IPS-NIHi7 (cell line): ENCODE measurements at regions not wholly inside any gene's neighbourhood (a gene's known extent, or its start where the extent isn't known, plus 50 kb on each side); places are given as distances from the start of the nearest gene placed in this dataset.

ENCODE experiments used
- DNase-seq: peaks from one replicate; pipeline ENCODE4 v3.0.0; 2012; ENCODE audit warnings: mixed read lengths; ENCODE audit errors: extremely low spot score

DNA sequence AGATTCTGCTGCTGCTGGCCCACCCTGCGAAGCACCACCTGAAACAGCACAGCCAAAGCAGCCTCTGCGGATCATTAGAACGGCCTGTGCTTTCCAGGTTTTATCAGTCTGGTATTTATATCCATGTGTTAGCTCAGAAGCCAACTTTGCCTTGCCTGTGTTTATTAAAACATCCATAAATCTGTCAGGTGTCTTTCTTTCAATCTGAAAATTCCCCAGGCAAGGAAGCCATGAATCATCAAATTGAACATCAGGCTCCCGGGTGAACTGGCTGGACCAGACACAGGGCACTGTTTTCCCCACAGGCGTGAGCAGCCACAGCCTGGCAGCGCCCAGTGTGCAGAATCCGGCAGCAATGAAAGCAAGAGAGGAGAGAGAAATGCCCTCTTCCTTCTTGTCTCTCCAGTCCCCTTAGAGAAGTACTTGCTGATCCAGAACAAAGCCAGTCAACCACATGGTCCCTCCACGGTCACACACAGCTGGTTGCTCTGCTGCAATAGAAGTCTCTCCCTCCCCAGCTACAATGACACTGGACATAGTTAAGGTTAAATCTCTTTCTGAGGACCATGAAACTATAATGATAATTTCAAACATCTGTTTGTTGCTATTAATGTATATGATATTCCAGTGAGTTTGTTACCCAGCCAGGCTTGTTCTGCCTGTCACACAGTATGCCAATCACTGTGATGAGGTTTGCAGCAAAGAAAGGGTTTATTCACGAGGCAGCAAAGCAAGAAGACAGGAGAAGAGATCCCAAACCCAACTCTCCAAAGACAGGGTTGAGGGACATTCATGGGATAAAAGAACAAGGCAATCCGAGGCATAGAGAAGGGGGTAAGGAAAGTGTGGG lies 212.1 kb upstream of the FMN2 start:
- no peak for DNase-seq

DNA sequence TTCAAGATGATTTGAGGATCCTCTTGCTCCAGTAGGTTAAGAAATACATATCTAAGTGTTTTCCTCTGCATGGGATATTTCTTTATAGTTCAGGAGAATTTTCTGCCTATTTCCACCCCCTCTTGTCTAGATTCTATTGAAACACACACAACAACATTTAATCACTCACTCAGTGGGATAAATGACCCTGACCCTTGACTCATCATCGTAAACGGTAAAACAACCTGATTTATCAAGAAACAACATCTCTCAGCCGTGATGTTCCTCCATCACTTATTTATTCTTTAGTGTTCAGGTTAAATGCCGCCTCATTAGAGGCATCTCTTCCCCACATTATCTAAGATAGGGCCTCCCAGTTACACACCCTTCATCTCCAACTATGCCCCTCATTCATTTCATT lies 208.7 kb upstream of the FMN2 start:
- DNase-seq = no peak

DNA sequence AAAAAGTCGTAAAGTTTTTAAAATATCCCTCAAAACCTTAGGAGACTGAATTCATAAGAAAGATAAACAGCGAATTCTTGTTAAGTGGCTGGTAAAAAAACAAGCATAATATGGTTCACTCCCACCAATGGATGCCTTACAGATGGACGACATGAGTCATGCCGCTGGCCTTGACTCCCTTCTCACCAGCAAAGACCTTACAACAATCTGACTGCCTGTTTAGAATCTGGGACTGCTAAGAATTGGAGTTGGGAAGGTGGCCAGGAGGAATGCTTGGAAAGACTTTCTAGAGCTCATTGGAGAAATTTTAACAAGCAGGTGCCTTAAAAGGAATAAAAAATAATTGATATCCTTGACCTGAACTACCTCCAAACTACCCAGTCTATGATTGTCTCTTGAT lies 206.9 kb upstream of the FMN2 start:
- no peak for DNase-seq

DNA sequence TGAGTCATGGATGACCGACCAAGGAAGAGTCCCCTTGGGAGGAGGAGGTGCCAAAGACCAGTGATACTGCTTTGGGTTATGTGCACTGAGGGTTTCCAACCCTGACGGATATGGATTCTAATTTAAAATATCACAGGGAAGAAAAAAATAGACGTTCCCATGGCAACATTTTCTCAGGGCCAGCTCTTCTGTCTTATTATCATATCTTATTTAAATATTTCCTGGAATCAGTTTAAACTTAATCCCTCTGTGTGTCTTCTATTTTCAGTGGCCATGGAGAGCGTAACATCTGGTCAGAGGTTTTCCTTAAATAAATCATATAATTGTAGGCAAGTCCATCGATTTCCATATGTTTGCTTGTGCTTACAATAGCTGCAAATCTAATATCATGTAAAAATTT lies 205.4 kb upstream of the FMN2 start:
- DNase-seq = no peak

DNA sequence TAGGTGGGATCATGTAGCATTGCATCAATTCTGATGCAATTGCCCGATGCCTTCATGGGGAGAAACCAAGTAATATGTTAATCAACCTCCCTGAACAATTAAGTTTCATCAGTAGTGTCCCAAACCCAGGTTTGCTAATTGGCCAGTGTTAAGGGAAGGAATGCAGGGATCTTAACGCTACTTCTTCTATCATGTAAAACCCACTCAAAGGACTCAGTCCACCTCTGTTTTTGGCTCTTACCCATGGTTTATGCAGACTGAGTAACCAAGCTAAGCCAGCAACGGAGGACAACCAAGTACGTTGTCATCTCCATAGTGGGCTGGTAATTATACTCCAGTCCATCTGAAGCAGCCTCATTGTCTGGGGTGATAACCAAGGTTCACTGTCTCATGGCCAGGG lies 203.0 kb upstream of the FMN2 start:
- no peak for DNase-seq

DNA sequence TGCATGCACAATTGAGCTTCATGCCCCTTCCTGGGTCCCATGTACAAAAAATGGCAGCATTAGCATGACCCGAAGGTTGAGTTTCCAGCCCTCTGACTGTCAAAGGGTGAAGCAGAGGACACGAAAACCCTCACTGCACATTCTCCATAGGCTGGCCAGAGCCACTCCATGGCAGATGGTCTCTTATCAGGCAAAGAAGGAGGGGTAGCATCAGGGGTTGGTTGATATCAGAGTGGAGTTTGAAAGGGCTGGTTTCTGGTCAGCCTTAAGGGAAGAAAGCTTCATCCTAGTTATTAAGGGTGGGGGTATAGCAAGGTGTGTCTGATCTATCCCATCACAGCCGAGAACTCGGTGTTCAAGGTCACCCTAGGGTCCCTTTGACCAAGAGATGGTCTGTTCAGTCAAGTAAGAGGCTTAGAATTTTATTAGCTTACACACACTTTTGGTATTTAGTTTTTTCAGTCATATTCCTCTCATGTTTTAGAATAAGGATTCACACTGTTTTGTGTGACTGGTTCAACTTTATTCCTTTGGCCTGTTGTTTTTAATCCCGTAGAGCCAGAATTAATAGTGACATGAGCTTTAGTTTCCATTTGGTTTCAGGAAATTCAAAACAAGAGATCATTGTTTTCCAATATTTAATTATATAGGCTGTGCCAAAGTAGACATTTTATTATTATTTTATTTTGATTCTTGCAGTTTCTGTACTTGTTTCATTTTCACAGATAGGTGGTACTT lies 199.9 kb upstream of the FMN2 start:
- DNase-seq = no peak

DNA sequence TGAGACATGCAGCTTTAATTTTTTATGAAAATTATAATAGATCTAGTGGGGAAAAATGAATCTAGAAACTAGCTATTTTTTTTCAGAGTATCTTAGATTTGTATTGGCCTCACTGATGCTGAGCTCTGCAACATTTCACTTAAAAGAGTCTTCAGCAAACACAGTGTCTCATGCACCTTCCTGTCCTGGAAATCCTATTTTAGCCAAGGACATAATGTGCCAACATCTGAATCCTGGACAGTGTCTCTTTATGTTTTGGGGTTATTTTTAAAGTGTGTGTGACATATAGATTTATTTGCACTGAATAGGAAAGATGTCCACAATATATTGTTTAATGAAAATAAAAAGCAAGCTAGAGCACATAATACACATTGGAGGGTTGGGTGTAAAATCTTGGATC lies 199.1 kb upstream of the FMN2 start:
- DNase-seq = no peak

DNA sequence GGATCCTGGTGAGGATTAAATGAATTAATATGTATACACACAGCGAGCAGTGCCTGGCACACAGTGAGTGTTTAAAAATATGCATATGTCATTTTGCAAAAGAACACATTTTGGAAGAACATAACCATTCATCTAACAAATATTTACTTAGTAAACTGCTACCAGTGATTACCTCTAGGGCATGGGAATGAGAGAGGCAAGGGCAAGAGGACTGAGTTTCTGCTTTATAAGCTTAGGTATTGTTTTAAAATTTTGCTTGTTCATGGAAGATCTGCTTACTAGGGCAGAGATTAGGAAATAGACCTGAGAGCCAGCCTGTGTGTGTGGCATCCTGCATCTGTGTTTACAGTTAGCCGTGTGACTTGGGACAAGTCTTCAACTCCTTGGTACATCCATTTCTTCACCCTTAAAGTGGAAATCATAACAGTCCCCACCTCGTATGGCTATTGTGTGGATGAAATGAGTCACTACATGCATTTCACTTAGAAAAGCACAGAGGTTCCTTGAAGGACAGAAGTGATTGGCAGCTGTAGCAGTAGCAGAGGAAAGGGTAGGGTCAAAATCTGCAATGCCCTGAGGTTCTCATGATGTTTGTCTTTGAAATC lies 198.5 kb upstream of the FMN2 start:
- no peak for DNase-seq

DNA sequence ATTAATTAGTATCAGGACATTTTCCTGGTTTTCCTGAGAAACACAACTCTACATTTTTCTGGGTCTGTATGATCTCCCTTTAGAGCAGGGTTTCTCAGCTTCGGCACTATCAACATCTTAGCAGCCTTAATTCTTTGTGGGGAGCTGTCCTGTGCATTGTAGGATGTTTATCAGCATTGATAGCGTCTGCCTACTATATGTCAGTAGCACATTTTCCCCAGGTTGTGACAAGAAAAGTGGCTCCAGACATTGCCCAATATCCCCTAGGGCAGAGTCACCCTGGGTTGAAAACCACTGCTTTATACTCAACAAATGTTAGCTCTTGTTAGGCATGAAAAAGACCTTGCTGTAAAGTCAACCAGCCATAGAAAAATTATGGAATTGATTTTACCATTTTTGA lies 195.1 kb upstream of the FMN2 start:
- no peak for DNase-seq

DNA sequence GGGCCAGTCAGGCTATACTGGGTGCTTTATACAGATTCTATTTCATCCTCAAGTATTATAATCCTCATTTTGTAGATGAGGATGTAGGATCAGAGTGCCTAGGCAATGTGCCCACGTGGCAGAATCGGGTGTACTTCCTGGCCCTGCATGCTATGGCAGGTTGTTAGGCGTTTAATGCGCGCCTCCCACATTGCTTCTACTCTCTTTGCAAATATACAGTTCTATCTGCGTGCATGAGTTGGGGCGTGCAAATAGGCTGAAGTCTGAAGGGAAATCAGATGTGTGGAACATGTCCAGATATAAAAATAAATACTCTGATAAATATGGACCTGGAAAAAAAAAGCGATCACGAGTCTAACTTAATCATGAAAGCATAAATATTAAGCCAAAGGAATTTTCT lies 194.7 kb upstream of the FMN2 start:
- no peak for DNase-seq

DNA sequence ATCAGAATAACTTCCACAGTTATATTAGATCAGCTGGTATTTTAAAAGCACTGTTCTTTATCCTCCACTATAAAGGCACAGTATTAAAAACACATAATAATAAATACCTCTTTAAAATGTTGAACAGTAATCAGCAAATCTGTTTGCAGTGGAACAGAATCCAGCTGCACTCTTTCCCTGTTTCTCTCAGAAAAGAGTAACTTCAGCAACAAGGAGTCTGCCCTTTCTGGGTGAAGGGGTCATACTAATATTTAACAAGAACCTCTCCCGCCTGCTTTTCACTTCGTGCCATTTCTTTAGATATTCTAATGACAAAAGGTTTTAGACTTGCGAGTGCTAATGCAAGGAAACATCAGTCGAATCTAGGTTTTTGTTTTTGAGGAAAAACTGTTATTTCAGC lies 194.2 kb upstream of the FMN2 start:
- DNase-seq = no peak

DNA sequence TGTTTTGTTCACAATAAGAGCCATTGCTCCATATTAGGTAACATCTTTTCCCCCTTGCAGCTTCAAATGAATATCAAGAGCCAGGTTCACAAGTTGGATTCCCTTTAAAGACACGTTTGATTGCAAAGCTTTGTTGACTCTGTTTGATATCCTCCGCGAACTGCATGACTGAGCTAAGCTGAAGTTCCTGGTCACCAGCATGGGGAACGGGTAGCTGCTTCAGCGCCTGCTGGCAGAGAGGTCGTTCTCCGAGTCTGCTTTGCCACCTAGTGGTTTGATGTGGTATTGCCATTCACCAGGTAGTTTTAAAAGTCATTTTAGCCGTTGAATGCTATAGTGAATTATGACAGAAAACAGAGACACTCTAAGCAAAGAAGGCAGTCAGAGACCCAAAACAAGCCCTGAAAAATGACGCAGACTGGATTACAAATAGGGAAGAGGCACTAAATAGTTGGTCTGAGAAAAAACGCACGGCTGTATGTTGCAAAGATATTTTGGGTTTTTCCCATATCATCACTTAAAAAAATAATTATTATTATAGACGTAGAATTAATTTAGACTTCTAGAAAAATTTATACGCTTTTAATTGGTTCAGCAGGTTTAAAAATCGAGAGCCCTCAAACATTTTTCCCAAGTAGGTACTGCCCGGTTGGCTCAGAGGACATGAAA lies 193.5 kb upstream of the FMN2 start:
- peak; percentile 91 for DNase-seq

DNA sequence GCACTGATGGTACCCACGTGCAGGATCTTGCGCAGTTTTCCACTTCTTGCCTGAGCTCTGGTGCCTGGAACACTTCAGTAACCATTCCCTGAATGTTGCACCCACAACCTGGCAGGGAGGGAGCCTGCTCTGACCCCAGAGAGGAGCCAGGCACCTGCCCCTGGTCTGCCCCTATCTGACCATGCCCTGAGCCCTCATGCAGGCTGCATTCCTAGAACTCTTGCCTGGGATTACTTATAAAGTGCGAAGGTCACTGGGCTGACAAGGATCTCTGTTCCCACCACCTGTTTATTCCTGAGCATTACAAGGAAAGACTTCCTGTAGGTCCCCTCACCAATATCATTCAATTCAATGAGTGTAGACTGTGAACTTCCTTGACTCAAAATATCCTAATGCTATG lies 191.9 kb upstream of the FMN2 start:
- peak; percentile 11 for DNase-seq

DNA sequence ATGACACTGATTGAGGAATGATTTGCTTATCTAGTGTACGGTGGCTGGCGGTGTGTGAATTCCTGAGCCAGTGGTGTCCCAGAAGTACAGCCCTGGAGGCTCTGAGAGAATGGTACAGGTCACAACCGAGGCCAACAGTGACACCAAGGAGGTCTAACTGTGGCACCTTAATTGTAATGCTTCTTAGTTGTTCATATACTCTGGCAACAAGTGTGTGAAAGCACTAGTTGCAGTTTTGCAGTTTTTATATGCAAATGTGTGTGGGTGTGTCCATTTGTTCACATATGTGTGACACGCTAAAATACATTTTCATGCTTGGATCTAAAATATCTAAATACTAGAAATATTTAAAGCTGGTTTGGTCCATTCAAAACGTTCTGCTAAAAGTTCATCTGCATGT lies 185.3 kb upstream of the FMN2 start:
- no peak for DNase-seq

DNA sequence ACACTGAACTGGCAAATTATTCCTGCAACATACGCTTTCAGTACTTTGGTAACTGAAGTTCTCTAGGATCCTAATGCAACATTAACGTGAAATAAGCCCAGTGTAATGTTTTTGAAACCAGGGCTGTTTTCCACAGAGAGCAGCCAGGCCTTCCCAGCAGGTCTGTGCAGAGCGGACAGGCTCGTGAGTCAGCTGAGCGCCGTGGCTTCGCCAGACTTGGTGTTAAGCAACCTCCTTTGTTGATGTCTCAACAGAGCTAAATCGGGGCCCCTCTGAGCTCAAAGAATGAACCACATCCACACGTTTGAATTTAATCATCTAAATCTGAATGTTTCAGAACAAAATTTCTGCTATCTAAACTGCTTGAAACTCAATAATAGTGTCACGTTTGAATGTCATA lies 181.8 kb upstream of the FMN2 start:
- DNase-seq = no peak

DNA sequence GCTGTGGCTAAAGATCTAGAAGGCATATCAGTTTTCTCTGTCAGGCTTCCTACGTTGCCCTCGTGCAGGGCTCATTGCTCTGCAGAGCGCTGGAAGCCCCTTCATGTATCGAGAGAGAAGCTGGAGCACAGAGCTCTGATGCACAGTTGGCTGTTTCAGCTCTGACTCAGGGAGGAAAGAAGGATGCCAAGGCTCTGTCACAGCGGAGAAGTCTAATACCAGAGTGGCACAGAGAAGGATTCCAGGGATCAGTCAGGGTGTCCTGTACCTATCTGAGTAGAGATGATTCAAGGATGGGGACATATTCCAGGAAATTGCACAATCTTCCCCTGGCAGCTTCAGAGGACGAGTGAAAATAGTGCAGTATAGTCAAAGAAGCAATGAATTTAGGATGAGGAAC lies 179.2 kb upstream of the FMN2 start:
- DNase-seq = no peak

DNA sequence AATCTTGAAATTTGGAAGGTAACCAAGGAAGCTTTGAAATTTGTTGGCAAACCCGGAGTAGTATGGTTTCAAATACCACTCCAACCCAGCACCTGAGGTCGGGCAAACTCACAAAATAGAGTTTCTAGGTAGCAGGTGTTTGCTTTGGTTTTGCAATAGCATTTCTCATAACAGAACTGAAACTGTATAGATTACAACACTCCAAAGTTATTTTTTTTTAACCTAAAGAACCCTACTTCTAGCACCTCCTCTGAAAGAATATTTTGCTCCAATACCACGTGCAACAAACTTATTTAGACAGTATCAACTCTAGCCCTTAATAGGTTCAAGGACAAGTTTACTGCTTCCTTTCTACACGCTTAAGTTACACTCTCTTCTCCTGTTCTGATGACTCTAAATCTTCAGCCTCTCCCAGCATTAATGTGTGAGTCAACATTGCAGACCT lies 178.5 kb upstream of the FMN2 start:
- no peak for DNase-seq

DNA sequence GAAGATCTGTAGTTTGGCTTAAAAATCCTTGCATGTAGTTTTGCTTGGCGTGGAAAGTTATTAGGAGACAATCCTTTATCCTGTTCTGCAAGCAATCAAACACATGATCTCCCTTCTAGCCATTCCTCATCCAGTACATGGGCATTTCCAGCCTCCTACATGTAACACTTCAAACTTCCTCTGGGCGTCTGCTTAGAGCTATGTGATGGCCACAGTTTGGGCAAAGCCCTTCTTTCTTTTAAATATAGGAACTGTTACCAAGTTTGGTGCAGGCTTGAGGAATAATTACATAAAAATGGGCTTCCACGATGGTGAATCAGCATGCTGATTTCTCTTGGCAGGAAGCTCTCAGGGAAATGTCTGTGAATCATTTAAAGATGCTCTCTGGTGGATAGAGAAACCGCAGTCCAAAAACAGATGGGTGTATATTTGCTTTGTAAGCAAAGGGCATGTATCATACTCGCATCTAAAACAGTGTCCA lies 176.9 kb upstream of the FMN2 start:
- peak; percentile 30 for DNase-seq

DNA sequence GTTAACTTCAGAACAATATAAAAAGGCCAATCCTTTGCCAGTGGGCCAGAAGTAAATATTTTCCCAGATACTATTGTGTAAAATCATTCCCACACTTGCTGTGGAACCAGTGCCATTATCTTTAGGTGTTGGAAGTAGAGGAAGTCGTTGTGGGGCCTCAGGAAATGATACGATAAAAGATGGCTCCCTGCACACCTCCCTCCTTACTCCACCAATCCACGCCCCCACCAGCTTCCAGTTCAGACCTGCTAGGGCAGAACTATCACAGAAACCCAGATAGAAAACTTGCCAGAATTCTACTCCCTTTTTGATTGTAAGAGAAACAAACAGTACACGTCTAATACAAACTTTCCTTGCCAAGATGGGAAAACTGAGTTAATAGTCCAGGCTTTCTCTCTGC lies 173.0 kb upstream of the FMN2 start:
- DNase-seq = no peak

DNA sequence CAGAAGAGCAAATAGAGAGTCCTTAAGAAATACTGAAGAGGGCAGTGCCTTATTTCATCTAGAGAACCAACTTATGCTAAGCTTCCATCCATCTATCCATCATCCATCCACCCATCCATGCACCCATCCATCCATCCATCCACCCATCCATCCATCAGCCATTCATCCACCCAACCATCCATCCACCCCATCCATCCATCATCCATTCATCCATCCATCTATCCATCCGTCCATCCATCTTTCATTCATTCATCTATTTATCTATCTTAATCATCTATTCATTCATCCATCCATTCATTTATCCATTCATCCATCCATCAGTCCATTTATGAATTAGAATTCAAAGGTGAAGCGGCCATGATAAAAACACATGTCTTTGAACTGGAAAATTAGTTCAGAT lies 171.5 kb upstream of the FMN2 start:
- DNase-seq = no peak

DNA sequence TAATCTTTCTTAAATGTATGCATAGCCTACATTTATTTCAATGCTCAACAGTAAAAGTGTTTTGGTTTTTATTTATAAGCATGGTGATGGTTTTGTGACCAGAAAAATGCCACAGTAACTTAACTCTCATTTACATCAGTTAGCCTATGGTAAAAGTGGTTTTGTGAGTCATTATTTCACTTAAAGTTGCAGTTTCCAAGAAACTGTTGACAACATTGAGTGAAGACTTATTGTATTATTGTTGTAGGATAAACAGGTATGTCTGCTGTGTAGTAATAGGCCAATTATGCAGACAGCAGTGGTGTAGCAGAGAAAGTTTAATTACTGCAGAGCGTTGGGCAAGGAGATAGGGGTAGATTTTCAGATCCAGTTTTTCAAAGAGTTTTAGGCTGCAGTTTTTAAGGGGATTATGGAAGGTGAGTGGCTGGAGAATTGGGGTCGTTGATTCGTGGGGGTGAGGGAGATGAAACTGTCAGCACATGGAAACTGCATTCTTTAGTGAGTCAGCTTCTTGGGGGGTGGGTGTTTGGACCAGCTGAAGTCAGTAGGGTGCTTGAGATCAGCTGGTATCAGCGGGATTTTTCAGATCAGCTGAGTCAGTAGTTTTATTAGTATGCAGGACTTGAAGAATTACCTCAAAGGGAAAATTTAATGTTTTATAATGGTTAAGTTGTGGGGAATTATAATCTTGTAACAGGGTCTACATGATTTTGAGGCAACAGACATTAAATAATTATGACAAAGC lies 168.7 kb upstream of the FMN2 start:
- DNase-seq = no peak
